Panc1 (cell line): ENCODE measurements at regions not wholly inside any gene's neighbourhood (a gene's known extent, or its start where the extent isn't known, plus 50 kb on each side); places are given as distances from the start of the nearest gene placed in this dataset.

Experiments
- ATAC-seq: fragments of 200-7000 bp; cut with Tn5 transposase; 2 replicates; pipeline ENCODE4 v1.9.1; 2020; ENCODE audit warnings: mild to moderate bottlenecking, moderate library complexity
- BruUV-seq: library from RNA; stranded (reverse); fragments of 400-500 nt; replicated peaks from 2 replicates; lab custom pipeline; 2021; lab: Mats Ljungman, UMichigan
- CTCF ChIA-PET: fragments of 300-600 bp; sonication (Branson Sonifier 250); formaldehyde crosslinking; loops from one replicate; lab custom pipeline; 2022; ENCODE audit warnings: antibody characterized with exemption; lab: Charles Lee
- POLR2A ChIA-PET: fragments of 300-600 bp; sonication (Branson Sonifier 250); formaldehyde crosslinking; loops from one replicate; lab custom pipeline; 2022; ENCODE audit warnings: antibody characterized with exemption; lab: Charles Lee
- DNase-seq: peaks from one replicate; pipeline ENCODE4 v3.0.0-alpha.2; 2010; ENCODE audit warnings: low read depth, low spot score
- H3K27ac ChIP-seq: 2 replicates; pipeline ENCODE4 v1.5.1; 2011; ENCODE audit warnings: mild to moderate bottlenecking, low read length, inconsistent platforms
- H3K27me3 ChIP-seq: fragments of 200-500 bp; sonication (Bioruptor generic); 2 replicates; pipeline ENCODE4 v1.6.0; 2014; ENCODE audit warnings: low read length, inconsistent platforms; ENCODE audit not compliant: control insufficient read depth, insufficient read depth
- H3K36me3 ChIP-seq: fragments of 200-500 bp; sonication (Bioruptor generic); 2 replicates; pipeline ENCODE4 v1.5.1; 2014; ENCODE audit warnings: inconsistent platforms, mild to moderate bottlenecking, low read length, moderate library complexity; ENCODE audit not compliant: control insufficient read depth, insufficient read depth
- H3K4me1 ChIP-seq: 2 replicates; pipeline ENCODE4 v1.5.1; 2011; ENCODE audit warnings: inconsistent platforms, mild to moderate bottlenecking, low read length, moderate library complexity; ENCODE audit not compliant: control insufficient read depth, insufficient read depth
- H3K4me3 ChIP-seq, 2 experiments: 2 replicates each; pipeline ENCODE4 v1.5.1; 2011 to 2012; ENCODE audit warnings: low read depth in 2 of 2, low read length in 2 of 2, mild to moderate bottlenecking in 2 of 2, inconsistent platforms in 1 of 2, moderate library complexity in 1 of 2
- H3K9me3 ChIP-seq: fragments of 200-500 bp; sonication (Bioruptor generic); 2 replicates; pipeline ENCODE4 v1.5.1; 2014; ENCODE audit warnings: low read depth, mild to moderate bottlenecking, inconsistent platforms, low read length, moderate library complexity; ENCODE audit not compliant: control insufficient read depth, insufficient read depth
- CTCF ChIP-seq: fragments of 450-650 bp; IDR thresholded peaks from 2 replicates; pipeline ENCODE4 v1.5.1; 2017; ENCODE audit warnings: mild to moderate bottlenecking
- POLR2AphosphoS5 ChIP-seq: IDR thresholded peaks from 2 replicates; pipeline ENCODE4 v1.6.1; 2012; ENCODE audit warnings: mild to moderate bottlenecking, low read depth, low read length, moderate library complexity
- REST ChIP-seq, 2 experiments: IDR thresholded peaks; 2 replicates each; pipeline ENCODE4 v1.6.1; 2011 to 2012; ENCODE audit warnings: low read depth in 2 of 2, control low read depth in 1 of 2, low read length in 1 of 2, mild to moderate bottlenecking in 1 of 2, moderate library complexity in 1 of 2; ENCODE audit not compliant: insufficient read depth in 1 of 2
- SIN3A ChIP-seq: IDR thresholded peaks from 2 replicates; pipeline ENCODE4 v1.6.1; 2012; ENCODE audit warnings: low read depth, mild to moderate bottlenecking, low read length, moderate library complexity, borderline replicate concordance; ENCODE audit not compliant: insufficient read depth
- TCF7L2 ChIP-seq: IDR thresholded peaks from 2 replicates; pipeline ENCODE4 v1.6.1; 2011; ENCODE audit warnings: mild to moderate bottlenecking, low read depth, low read length, inconsistent platforms
- in situ Hi-C: cut with HindIII; loops from 2 replicates; pipeline ENCODE4 v1.10.0; 2016; ENCODE audit warnings: low sequenced_read_pairs, low pct_unique_long_range_greater_than_20kb
- intact Hi-C: fragments of 100-400 bp; cut with micrococcal nuclease; formaldehyde crosslinking; loops from one replicate; pipeline ENCODE4 v1.10.0; 2022; ENCODE audit not compliant: unreplicated experiment

- Histone ChIP-seq H3K27me3 (no peaks in the 10 kb centered on the region), H3K36me3 (no peaks in the 10 kb centered on the region), H3K27ac (no peak overlapping the region), H3K9me3 (no peaks in the 10 kb centered on the region), H3K4me3 (no peak overlapping the region), H3K4me1 (no peaks in the 10 kb centered on the region)
- intact Hi-C loops (no loop called here), in situ Hi-C loops (no loop called here)
- ATAC-seq (no peak), DNase-seq (no peak)
- TF ChIP-seq TCF7L2 (no peak), CTCF (no peak), SIN3A (no peak), POLR2AphosphoS5 (no peak), REST (IDR thresholded peaks at IDR 0.05; ENCODE audit: insufficient read depth in 1 of 2, low read depth in 2 of 2, low read length in 1 of 2) (no peak)
- CTCF ChIA-PET = no interaction called here
- BruUV-seq = no TSS peak
- POLR2A ChIA-PET = no interaction called here
Observed at GRCh38 chr22:34687116-34687515, 378.8 kb upstream of the ISX start.

GRCh38 chr22:34688825-34689224 lies 377.1 kb upstream of the ISX start:
- in situ Hi-C loops = no loop called here
- ATAC-seq (no peak), DNase-seq (no peak)
- no peaks in the 10 kb centered on the region for H3K27me3 ChIP-seq
- TF ChIP-seq REST (IDR thresholded peaks at IDR 0.05; ENCODE audit: insufficient read depth in 1 of 2, low read depth in 2 of 2, low read length in 1 of 2) (no peak), TCF7L2 (no peak), SIN3A (no peak), CTCF (no peak), POLR2AphosphoS5 (no peak)
- H3K4me3 ChIP-seq = no peak overlapping the region
- ChIA-PET CTCF (no interaction called here), POLR2A (no interaction called here)
- no peaks in the 10 kb centered on the region for H3K4me1 ChIP-seq
- intact Hi-C loops = no loop called here
- BruUV-seq = no TSS peak
- no peaks in the 10 kb centered on the region for H3K36me3 ChIP-seq
- no peaks in the 10 kb centered on the region for H3K9me3 ChIP-seq
- H3K27ac ChIP-seq = no peak overlapping the region
